GM23338 (cell line): ENCODE measurements at regions not wholly inside any gene's neighbourhood (a gene's known extent, or its start where the extent isn't known, plus 50 kb on each side); places are given as distances from the start of the nearest gene placed in this dataset.

Source experiments
- ATAC-seq: fragments of 200-7000 bp; cut with Tn5 transposase; 3 replicates; pipeline ENCODE4 v1.9.1; 2020
- DNase-seq: peaks from one replicate; pipeline ENCODE4 v3.0.0-alpha.2; 2015; ENCODE audit warnings: low spot score
- H2AFZ ChIP-seq: fragments of 200-600 bp; sonication (generic); 2 replicates; pipeline ENCODE4 v1.8.0; 2016; ENCODE audit warnings: antibody characterized with exemption, mild to moderate bottlenecking, moderate library complexity
- H3F3A ChIP-seq: fragments of 200-600 bp; sonication (generic); replicated peaks from 2 replicates; pipeline ENCODE4 v1.8.0; 2017; ENCODE audit warnings: antibody characterized with exemption, mixed run types, low read depth
- H3K27ac ChIP-seq: fragments of 200-600 bp; sonication (generic); 2 replicates; pipeline ENCODE4 v1.6.1; 2016; ENCODE audit warnings: low read depth
- H3K27me3 ChIP-seq: fragments of 200-600 bp; sonication (generic); 2 replicates; pipeline ENCODE4 v1.8.0; 2016; ENCODE audit warnings: mild to moderate bottlenecking, mixed run types, moderate library complexity; ENCODE audit not compliant: insufficient read depth
- H3K36me3 ChIP-seq: fragments of 200-600 bp; sonication (generic); 2 replicates; pipeline ENCODE4 v1.8.0; 2016; ENCODE audit warnings: mild to moderate bottlenecking; ENCODE audit not compliant: insufficient read depth
- H3K4me1 ChIP-seq: fragments of 200-600 bp; sonication (generic); 2 replicates; pipeline ENCODE4 v1.8.0; 2016; ENCODE audit warnings: mild to moderate bottlenecking, moderate library complexity; ENCODE audit not compliant: insufficient read depth
- H3K4me2 ChIP-seq: fragments of 200-600 bp; sonication (generic); 2 replicates; pipeline ENCODE4 v1.7.1; 2017; ENCODE audit warnings: mixed run types
- H3K4me3 ChIP-seq: fragments of 200-600 bp; sonication (generic); 2 replicates; pipeline ENCODE4 v1.6.1; 2016; ENCODE audit warnings: mixed run types
- H3K79me2 ChIP-seq: fragments of 200-600 bp; sonication (generic); replicated peaks from 2 replicates; pipeline ENCODE4 v1.8.0; 2017; ENCODE audit warnings: mild to moderate bottlenecking; ENCODE audit not compliant: insufficient read depth
- H3K9me2 ChIP-seq: fragments of 200-600 bp; sonication (generic); 2 replicates; pipeline ENCODE4 v1.8.0; 2017; ENCODE audit not compliant: insufficient read depth
- H4K20me1 ChIP-seq: fragments of 200-600 bp; sonication (generic); replicated peaks from 2 replicates; pipeline ENCODE4 v1.8.0; 2017; ENCODE audit warnings: mild to moderate bottlenecking; ENCODE audit not compliant: insufficient read depth
- H3K27ac Mint-ChIP-seq: 2 replicates; pipeline ENCODE4 v1.8.0; 2020; ENCODE audit warnings: inconsistent platforms, mild to moderate bottlenecking, moderate library complexity, mixed read lengths
- H3K27me3 Mint-ChIP-seq: 3 replicates; pipeline ENCODE4 v1.8.0; 2022; ENCODE audit warnings: low read depth, mild to moderate bottlenecking, moderate library complexity, mixed read lengths, inconsistent platforms; ENCODE audit not compliant: insufficient read depth, poor library complexity
- H3K36me3 Mint-ChIP-seq: 3 replicates; pipeline ENCODE4 v1.8.0; 2021; ENCODE audit warnings: low read depth, mild to moderate bottlenecking, inconsistent platforms, moderate library complexity, mixed read lengths
- H3K4me1 Mint-ChIP-seq: 3 replicates; pipeline ENCODE4 v1.8.0; 2020; ENCODE audit warnings: mild to moderate bottlenecking, inconsistent platforms, mixed read lengths
- H3K4me3 Mint-ChIP-seq: 3 replicates; pipeline ENCODE4 v1.8.0; 2021; ENCODE audit warnings: moderate library complexity, mild to moderate bottlenecking, inconsistent platforms, mixed read lengths
- H3K9me3 Mint-ChIP-seq: 3 replicates; pipeline ENCODE4 v1.8.0; 2020; ENCODE audit warnings: moderate library complexity, mild to moderate bottlenecking, inconsistent platforms, mixed read lengths
- CREB1 ChIP-seq: fragments of 250-450 bp; sonication (Bioruptor Pico); IDR thresholded peaks from 2 replicates; pipeline ENCODE4 v1.5.0; 2020; ENCODE audit warnings: low read depth, mild to moderate bottlenecking, moderate library complexity
- EZH2 ChIP-seq: fragments of 200-600 bp; sonication (generic); IDR thresholded peaks from one replicate; pipeline ENCODE4 v1.8.0; 2017; ENCODE audit warnings: antibody characterized with exemption, mild to moderate bottlenecking, low read depth; ENCODE audit not compliant: unreplicated experiment
- JUNB ChIP-seq: IDR thresholded peaks from one replicate; pipeline ENCODE4 v1.6.1; 2016; ENCODE audit warnings: antibody characterized with exemption; ENCODE audit not compliant: unreplicated experiment
- STAT1 ChIP-seq: IDR thresholded peaks from one replicate; pipeline ENCODE4 v1.6.1; 2016; ENCODE audit warnings: antibody characterized with exemption; ENCODE audit not compliant: unreplicated experiment
- ZNF114 ChIP-seq: fragments of 250-450 bp; sonication (Bioruptor Pico); IDR thresholded peaks from 2 replicates; pipeline ENCODE4 v1.5.0; 2020; ENCODE audit warnings: mild to moderate bottlenecking, moderate library complexity
- ZNF331 ChIP-seq: fragments of 250-450 bp; sonication (Bioruptor Pico); IDR thresholded peaks from 2 replicates; pipeline ENCODE4 v1.5.0; 2020; ENCODE audit warnings: low read depth, mild to moderate bottlenecking, moderate library complexity
- TF ChIP-seq, protein P1 (sequence below), 2 experiments: fragments of 200-600 bp in 1 of 2; sonication (generic) in 1 of 2; conservative IDR thresholded peaks; 2 replicates each; pipeline versions ENCODE4 v1.5.1 to v1.6.1; 2016 to 2017; ENCODE audit warnings: antibody characterized with exemption in 2 of 2, low read depth in 2 of 2, mild to moderate bottlenecking in 2 of 2, moderate library complexity in 1 of 2
- TF ChIP-seq, protein P2 (sequence below): fragments of 250-450 bp; sonication (Bioruptor Pico); IDR thresholded peaks from 2 replicates; pipeline ENCODE4 v1.5.0; 2020; ENCODE audit warnings: mild to moderate bottlenecking, moderate library complexity
- TF ChIP-seq, protein P3 (sequence below): IDR thresholded peaks from one replicate; pipeline ENCODE4 v1.6.1; 2018; ENCODE audit warnings: antibody characterized with exemption; ENCODE audit not compliant: unreplicated experiment

DNA sequence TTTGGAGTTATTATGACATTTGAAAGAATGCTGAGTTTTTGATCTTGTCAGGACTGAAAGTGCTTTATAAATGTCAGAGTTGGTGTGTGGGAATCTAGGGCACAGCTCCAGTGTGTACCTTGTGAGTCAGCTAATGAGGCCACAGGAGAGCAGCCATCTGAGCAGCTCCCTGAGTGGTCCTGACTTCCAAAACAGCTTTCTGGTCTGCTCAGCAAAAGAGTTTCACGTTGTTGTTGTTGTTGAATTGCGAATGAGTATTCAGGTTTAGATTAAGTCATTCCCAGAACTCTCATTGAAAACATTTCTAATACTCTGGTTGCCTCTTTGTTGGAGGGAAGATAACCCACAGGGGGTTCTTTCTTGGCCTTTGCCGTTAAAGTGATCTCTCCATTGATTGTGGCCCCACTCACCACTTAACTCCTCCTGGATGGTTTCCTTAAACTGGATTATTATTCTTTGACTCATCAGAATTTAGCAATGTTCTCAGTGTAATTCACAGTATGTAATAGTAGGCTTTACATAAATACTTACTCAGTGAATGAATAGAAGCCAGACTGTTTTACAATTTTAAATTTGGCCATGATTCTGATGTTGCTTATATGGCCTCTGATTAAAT lies 125.1 kb upstream of the SGCD start:
- no peaks in the 10 kb centered on the region for H3K36me3 ChIP-seq
- H3K4me1 Mint-ChIP-seq: peaks cover 11% of the 10 kb centered on the region
- H3K4me1 ChIP-seq: no peaks in the 10 kb centered on the region
- no peaks in the 10 kb centered on the region for H3K9me3 Mint-ChIP-seq
- H3K79me2 ChIP-seq: no peaks in the 10 kb centered on the region
- H4K20me1 ChIP-seq: no peaks in the 10 kb centered on the region
- no peaks in the 10 kb centered on the region for H3K27me3 Mint-ChIP-seq
- H3F3A ChIP-seq: no peaks in the 10 kb centered on the region
- no peak overlapping the region; the same call in 1 of the 2 replicates for H3K27ac ChIP-seq
- no peak overlapping the region for H3K27ac Mint-ChIP-seq
- no peaks in the 10 kb centered on the region for H3K36me3 Mint-ChIP-seq
- H3K4me3 Mint-ChIP-seq: no peak overlapping the region
- H3K4me3 ChIP-seq: no peak overlapping the region
- ATAC-seq: peak; percentile 53; the same call in 2 of the 3 replicates
- TF ChIP-seq CREB1 (CRISPR knock-in tag) (no peak), ZNF114 (CRISPR knock-in tag) (no peak), STAT1 (no peak), JUNB (no peak), EZH2 (no peak)
- no peaks in the 10 kb centered on the region for H3K9me2 ChIP-seq
- peak overlapping the region; percentile 34; the same call in 1 of the 2 replicates for H2AFZ ChIP-seq
- no peaks in the 10 kb centered on the region for H3K27me3 ChIP-seq
- DNase-seq: no peak
- H3K4me2 ChIP-seq: no peak overlapping the region

DNA sequence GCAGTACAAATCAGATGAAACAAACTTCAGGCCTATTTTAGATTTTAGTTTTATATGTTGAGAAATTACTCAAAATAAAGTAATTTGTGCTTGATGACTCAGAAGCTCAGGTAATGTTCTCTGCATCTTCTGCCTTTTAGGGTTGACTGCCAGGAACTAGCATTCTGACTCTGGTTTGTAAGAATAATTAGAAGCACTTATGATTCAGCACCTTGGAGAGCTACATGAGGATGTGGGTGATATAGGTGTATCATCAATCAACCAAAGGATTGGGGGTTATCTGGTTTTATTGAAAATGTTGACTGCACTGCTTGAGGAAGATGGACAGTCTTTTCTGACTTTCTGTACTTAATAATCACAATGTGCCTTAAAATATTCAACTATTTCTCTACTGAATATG lies 118.7 kb upstream of the SGCD start:
- no peaks in the 10 kb centered on the region for H3K9me2 ChIP-seq
- no peak overlapping the region for H3K4me2 ChIP-seq
- no peaks in the 10 kb centered on the region for H3K79me2 ChIP-seq
- no peak overlapping the region for H3K4me3 ChIP-seq
- H2AFZ ChIP-seq: no peak overlapping the region
- Mint-ChIP-seq H3K36me3 (no peaks in the 10 kb centered on the region), H3K27ac (no peak overlapping the region), H3K27me3 (peaks cover 4% of the 10 kb centered on the region), H3K4me1 (no peaks in the 10 kb centered on the region), H3K4me3 (no peak overlapping the region), H3K9me3 (no peaks in the 10 kb centered on the region)
- no peaks in the 10 kb centered on the region for H4K20me1 ChIP-seq
- H3K27ac ChIP-seq: no peak overlapping the region
- no peaks in the 10 kb centered on the region for H3K36me3 ChIP-seq
- DNase-seq (peak; percentile 64), ATAC-seq (no peak)
- H3K4me1 ChIP-seq: no peaks in the 10 kb centered on the region
- no peaks in the 10 kb centered on the region for H3F3A ChIP-seq
- TF ChIP-seq, protein P1, sequence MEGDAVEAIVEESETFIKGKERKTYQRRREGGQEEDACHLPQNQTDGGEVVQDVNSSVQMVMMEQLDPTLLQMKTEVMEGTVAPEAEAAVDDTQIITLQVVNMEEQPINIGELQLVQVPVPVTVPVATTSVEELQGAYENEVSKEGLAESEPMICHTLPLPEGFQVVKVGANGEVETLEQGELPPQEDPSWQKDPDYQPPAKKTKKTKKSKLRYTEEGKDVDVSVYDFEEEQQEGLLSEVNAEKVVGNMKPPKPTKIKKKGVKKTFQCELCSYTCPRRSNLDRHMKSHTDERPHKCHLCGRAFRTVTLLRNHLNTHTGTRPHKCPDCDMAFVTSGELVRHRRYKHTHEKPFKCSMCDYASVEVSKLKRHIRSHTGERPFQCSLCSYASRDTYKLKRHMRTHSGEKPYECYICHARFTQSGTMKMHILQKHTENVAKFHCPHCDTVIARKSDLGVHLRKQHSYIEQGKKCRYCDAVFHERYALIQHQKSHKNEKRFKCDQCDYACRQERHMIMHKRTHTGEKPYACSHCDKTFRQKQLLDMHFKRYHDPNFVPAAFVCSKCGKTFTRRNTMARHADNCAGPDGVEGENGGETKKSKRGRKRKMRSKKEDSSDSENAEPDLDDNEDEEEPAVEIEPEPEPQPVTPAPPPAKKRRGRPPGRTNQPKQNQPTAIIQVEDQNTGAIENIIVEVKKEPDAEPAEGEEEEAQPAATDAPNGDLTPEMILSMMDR (conservative IDR thresholded peaks at IDR 0.05; ENCODE audit: low read depth in 2 of 2): no peak
- TF ChIP-seq EZH2: no peak
- TF ChIP-seq, protein P2, sequence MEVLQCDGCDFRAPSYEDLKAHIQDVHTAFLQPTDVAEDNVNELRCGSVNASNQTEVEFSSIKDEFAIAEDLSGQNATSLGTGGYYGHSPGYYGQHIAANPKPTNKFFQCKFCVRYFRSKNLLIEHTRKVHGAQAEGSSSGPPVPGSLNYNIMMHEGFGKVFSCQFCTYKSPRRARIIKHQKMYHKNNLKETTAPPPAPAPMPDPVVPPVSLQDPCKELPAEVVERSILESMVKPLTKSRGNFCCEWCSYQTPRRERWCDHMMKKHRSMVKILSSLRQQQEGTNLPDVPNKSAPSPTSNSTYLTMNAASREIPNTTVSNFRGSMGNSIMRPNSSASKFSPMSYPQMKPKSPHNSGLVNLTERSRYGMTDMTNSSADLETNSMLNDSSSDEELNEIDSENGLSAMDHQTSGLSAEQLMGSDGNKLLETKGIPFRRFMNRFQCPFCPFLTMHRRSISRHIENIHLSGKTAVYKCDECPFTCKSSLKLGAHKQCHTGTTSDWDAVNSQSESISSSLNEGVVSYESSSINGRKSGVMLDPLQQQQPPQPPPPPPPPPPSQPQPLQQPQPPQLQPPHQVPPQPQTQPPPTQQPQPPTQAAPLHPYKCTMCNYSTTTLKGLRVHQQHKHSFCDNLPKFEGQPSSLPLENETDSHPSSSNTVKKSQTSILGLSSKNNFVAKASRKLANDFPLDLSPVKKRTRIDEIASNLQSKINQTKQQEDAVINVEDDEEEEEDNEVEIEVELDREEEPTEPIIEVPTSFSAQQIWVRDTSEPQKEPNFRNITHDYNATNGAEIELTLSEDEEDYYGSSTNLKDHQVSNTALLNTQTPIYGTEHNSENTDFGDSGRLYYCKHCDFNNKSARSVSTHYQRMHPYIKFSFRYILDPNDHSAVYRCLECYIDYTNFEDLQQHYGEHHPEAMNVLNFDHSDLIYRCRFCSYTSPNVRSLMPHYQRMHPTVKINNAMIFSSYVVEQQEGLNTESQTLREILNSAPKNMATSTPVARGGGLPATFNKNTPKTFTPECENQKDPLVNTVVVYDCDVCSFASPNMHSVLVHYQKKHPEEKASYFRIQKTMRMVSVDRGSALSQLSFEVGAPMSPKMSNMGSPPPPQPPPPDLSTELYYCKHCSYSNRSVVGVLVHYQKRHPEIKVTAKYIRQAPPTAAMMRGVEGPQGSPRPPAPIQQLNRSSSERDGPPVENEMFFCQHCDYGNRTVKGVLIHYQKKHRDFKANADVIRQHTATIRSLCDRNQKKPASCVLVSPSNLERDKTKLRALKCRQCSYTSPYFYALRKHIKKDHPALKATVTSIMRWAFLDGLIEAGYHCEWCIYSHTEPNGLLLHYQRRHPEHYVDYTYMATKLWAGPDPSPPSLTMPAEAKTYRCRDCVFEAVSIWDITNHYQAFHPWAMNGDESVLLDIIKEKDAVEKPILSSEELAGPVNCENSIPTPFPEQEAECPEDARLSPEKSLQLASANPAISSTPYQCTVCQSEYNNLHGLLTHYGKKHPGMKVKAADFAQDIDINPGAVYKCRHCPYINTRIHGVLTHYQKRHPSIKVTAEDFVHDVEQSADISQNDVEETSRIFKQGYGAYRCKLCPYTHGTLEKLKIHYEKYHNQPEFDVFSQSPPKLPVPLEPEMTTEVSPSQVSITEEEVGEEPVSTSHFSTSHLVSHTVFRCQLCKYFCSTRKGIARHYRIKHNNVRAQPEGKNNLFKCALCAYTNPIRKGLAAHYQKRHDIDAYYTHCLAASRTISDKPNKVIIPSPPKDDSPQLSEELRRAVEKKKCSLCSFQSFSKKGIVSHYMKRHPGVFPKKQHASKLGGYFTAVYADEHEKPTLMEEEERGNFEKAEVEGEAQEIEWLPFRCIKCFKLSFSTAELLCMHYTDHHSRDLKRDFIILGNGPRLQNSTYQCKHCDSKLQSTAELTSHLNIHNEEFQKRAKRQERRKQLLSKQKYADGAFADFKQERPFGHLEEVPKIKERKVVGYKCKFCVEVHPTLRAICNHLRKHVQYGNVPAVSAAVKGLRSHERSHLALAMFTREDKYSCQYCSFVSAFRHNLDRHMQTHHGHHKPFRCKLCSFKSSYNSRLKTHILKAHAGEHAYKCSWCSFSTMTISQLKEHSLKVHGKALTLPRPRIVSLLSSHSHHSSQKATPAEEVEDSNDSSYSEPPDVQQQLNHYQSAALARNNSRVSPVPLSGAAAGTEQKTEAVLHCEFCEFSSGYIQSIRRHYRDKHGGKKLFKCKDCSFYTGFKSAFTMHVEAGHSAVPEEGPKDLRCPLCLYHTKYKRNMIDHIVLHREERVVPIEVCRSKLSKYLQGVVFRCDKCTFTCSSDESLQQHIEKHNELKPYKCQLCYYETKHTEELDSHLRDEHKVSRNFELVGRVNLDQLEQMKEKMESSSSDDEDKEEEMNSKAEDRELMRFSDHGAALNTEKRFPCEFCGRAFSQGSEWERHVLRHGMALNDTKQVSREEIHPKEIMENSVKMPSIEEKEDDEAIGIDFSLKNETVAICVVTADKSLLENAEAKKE (CRISPR knock-in tag): no peak
- no peak for TF ChIP-seq CREB1 (CRISPR knock-in tag)
- TF ChIP-seq ZNF331 (CRISPR knock-in tag): no peak
- TF ChIP-seq, protein P3, sequence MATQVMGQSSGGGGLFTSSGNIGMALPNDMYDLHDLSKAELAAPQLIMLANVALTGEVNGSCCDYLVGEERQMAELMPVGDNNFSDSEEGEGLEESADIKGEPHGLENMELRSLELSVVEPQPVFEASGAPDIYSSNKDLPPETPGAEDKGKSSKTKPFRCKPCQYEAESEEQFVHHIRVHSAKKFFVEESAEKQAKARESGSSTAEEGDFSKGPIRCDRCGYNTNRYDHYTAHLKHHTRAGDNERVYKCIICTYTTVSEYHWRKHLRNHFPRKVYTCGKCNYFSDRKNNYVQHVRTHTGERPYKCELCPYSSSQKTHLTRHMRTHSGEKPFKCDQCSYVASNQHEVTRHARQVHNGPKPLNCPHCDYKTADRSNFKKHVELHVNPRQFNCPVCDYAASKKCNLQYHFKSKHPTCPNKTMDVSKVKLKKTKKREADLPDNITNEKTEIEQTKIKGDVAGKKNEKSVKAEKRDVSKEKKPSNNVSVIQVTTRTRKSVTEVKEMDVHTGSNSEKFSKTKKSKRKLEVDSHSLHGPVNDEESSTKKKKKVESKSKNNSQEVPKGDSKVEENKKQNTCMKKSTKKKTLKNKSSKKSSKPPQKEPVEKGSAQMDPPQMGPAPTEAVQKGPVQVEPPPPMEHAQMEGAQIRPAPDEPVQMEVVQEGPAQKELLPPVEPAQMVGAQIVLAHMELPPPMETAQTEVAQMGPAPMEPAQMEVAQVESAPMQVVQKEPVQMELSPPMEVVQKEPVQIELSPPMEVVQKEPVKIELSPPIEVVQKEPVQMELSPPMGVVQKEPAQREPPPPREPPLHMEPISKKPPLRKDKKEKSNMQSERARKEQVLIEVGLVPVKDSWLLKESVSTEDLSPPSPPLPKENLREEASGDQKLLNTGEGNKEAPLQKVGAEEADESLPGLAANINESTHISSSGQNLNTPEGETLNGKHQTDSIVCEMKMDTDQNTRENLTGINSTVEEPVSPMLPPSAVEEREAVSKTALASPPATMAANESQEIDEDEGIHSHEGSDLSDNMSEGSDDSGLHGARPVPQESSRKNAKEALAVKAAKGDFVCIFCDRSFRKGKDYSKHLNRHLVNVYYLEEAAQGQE: peak; percentile 80
- H3K27me3 ChIP-seq: no peaks in the 10 kb centered on the region
